SKM-1 treated with dmso at 0.1 percent for 144 hours (cell line): ENCODE measurements at regions not wholly inside any gene's neighbourhood (a gene's known extent, or its start where the extent isn't known, plus 50 kb on each side); places are given as distances from the start of the nearest gene placed in this dataset.
"Not testable (repeated sequence)": the region's sequence is repeated elsewhere in the genome, so short reads cannot be mapped to it uniquely, and the experiment has no call there.

ENCODE experiments used
- DNase-seq: peaks from one replicate; lab custom pipeline; 2025; ENCODE audit not compliant: unreplicated experiment; lab: John Stamatoyannopoulos, UW

DNA sequence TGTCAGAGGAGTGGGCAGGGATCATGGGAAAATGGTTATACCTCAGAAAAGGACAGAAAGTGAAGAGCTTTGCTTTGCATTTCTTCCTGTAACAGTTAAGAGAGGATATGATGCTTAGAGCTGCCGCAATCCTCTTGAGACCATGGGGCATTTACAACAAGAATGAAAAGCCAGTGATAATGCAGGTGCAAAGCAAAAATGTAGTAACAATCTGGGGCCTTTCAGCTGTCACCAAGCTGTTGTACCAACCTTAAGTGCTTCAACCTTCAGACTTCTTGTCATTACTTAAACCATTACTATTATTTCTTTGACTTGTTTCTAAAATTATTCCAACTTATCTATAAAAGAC is 1337.6 kb downstream of the RPIA start:
- DNase-seq: not testable (repeated sequence)

DNA sequence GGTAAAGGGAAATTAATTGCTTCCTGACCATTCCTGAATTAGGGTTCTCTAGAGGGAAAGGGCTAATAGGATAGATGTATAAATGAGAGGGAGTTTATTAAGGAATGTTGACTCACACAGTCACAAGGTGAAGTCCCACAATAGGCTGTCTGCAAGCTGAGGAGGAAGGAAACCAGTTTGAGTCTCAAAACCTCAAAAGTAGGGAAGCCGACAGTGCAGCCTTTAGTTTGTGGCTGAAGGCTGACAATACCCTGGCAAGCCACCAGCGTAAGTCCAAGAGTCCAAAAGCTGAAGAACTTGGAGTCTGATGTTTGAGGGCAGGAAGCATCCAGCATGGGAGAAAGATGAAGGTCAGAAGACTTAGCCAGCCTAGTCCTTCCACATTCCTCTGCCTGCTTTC is 1340.8 kb downstream of the RPIA start:
- DNase-seq: peak; percentile 14

- not testable (repeated sequence) for DNase-seq
Observed at GRCh38 chr2:90036335-90036734, 1344.9 kb downstream of the RPIA start.

GRCh38 chr2:90039093-90039492 is 1347.6 kb downstream of the RPIA start:
- not testable (repeated sequence) for DNase-seq

GRCh38 chr2:90047776-90048175 is 1356.3 kb downstream of the RPIA start:
- not testable (repeated sequence) for DNase-seq

DNA sequence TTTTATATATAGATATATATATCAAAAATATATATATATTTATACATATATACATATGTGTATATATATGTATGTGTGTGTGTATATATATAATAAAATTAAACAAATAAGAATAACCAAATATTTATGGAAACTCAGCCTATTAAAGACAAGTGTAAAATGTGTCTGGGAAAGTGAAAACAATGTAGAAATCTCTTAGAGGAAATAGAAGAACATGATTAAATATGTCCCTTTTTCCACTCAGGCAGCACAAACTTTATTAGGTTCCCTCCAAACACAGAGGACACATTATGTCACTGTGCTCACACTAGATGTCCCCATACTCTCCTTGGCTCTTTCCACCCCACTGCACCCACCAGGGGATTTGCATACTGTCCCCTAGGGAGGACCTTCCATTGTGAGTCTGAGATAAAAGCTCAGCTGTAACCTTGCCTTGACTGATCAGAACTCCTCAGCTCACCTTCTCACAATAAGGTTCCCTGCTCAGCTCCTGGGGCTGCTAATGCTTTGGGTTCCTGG is 1360.7 kb downstream of the RPIA start:
- not testable (repeated sequence) for DNase-seq

GRCh38 chr2:90069290-90069894 is 1377.9 kb downstream of the RPIA start:
- DNase-seq: no peak

DNA sequence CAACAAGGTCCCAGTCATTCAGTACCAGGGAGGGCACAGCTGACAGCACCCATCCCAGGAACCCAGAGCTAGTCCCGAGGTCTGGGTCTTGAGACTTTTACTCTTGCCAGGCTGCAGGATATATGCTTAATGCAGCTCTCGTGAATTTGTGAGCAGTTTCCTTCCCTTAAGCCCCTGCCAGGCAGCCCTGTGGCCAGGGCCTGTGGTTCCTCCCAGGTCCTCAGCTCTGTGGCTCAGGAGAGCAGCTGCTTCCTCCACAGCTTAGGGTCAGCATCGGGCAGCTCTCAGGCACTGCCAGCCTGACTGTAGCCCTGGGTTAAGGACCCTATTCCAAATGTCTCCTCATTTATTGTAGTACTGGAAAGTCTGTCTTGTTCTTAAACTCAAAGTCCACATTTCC is 1384.8 kb downstream of the RPIA start:
- no peak for DNase-seq

DNA sequence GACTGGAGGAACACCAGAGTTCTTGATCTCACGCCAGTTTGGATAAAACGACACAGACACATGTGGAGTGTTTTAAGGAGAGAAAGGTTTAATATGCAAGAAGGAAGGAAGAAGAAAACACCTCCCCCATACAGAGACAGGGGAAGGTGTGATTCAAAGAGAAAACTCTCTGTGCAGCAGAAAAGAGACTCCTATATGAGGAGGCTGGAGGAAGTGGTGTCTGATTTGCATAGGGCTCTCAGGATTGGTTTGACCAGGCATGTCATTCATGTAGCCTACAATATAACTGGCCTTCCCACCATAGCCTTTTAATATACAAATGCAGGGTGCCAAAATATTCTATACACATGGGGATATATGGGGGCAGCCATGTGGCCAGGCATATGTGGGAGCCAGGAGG is 1386.5 kb downstream of the RPIA start:
- DNase-seq: no peak

DNA sequence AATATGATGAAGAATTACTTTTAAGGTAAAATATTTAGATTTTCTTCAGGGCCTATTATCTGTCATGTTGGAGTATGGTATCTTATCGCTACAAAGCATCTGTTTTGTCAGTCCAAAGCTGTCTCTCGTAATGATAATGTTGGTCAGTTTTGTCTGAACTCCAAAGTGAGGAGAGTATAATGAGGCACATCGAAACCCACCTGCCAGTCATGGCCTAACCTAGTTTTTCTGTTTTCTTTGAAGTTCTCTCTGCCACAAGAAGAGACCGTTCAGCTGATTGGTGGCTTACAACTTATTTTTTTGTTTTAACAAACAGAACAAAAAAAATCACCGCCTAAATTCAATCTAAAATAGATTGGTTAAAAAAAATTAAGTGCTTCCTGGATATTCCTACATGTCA is 1387.9 kb downstream of the RPIA start:
- no peak for DNase-seq

- not testable (repeated sequence) for DNase-seq
Observed at GRCh38 chr2:90087792-90088191, 1396.3 kb downstream of the RPIA start.

- not testable (repeated sequence) for DNase-seq
Observed at GRCh38 chr2:90093571-90094270, 1402.2 kb downstream of the RPIA start.

DNA sequence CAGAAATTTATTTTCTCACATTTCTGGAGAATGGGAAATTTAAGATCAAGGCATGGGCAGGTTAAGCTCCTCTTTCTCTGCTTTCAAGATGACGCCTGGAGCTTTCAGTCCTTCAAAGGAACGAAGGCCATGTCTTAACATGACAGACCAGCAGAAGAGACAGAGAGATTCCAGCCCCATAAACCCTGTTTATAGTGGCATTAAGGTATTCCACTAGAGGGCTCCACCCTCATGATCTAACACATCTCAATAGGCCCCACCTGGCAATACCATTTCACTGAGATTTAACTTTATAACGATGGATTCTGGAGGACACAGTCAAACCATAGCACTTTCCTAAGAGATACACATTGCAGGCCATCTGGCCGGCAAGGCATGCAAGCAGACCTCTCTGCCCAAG is 1406.1 kb downstream of the RPIA start:
- not testable (repeated sequence) for DNase-seq

GRCh38 chr2:90105142-90105541 is 1413.7 kb downstream of the RPIA start:
- not testable (repeated sequence) for DNase-seq

GRCh38 chr2:90123409-90123808 is 1431.9 kb downstream of the RPIA start:
- DNase-seq: not testable (repeated sequence)

DNA sequence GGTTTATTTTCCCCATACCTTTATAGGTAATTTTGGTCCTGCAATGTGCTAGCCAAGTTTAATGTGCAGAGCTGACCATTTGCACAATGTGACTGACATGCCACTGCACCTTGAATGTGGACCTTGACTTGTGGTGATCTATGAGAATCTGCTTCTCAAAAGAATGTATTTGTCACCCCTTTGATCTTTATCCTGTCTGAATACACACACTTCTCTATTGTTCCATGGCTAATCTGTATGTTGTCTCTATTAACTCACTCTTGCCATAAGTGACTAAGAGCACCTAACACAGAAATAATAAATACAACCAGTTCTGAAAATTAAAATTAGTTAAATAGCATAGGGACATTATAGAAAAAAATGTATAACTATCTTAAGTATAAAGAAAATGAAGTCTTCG is 1447.6 kb downstream of the RPIA start:
- not testable (repeated sequence) for DNase-seq

DNA sequence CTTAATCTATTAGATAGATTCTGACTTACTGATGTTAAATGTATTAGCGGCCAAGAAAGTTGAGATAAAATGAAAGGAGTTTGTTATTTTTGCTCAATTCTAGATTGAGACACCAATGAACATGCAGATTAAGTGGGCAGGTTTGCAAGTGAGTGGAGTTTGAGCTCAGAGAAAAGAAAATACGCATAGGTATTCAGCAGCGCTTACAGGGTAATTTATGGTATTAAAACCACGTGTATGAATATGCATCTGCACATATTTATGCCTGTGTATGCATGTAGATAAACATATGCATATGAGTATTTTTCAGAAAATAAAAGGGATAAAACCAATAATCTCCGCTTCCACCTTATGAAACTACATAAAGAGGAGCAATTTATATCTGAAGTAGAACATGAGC is 1450.1 kb downstream of the RPIA start:
- not testable (repeated sequence) for DNase-seq

DNA sequence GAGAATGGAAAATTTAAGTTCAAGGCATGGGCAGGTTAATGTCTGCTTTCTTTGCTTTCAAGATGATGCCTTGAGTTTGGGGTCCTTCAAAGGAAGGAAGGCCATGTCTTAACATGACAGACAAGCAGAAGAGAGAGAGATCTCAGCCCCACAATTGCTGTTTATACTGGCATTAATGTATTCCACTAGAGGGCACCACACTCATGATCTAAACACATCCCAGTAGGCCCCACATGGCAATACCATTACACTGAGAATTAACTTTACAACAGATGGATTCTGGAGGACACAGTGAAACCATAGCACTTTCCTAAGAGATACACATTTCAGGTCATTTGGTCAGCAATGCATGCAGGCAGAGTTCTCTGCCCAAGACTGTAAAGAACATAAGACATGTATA is 1460.3 kb downstream of the RPIA start:
- DNase-seq: not testable (repeated sequence)

DNA sequence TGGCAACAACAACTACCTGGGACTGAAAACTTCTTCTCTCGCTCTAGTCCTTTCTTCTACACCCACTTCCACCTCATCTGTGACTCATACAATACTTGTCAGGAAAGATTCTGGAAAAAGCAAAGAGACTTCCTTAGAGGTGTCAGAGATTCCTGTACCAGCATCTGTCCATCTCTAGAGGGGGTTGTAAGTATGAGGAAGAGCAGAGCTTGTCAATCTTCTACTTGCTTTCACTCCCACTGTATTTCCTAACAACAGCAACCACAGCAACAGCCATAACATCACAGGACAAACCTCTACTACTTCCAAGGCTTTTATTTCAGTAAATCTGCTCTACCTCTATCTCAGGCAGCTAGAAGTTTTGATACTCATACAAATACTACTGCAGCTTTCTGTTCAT is 1479.5 kb downstream of the RPIA start:
- not testable (repeated sequence) for DNase-seq

- not testable (repeated sequence) for DNase-seq
Observed at GRCh38 chr2:90173081-90173480, 1481.6 kb downstream of the RPIA start.

DNA sequence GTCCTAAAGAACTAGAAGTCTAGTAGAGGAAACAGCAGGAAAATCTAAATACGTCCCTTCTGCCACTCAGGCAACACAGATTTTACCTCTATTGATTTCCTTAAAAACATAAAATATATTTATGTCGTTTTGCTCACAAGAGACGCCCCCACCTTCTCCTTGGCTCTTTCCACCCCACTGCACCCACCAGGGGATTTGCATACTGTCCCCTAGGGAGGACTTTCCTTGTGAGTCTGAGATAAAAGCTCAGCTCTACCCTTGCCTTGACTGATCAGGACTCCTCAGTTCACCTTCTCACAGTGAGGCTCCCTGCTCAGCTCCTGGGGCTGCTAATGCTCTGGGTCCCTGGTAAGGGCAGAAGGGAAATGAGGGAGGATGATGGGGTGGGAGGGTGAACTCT is 1488.1 kb downstream of the RPIA start:
- not testable (repeated sequence) for DNase-seq

- DNase-seq: no peak
Observed at GRCh38 chr2:90207454-90208058, 1516.1 kb downstream of the RPIA start.
